ENCODE measurements at regions not wholly inside any gene's neighbourhood (a gene's known extent, or its start where the extent isn't known, plus 50 kb on each side); places are given as distances from the start of the nearest gene placed in this dataset.

DNA sequence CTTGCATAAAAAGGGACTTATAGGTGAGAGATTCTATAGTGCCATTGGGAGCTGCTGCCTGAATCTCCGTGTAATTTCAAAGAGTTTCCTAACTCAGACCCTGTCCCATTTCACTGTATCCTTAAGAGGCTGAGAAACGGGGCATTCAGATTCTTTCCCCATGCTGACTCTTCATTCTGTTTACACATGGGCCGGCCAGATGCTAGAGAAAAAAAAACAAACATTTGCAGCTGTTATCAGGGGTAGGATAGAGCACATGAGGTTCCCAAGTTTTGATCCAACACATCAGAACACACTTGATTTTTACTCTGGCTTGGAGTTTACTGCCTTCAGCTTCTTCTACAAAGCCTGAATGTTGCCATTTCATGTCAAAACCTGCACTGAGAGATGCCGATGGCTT lies 215.9 kb upstream of the TPRG1 start:
- no peaks in the 10 kb centered on the region for H3K27me3 Mint-ChIP-seq
- no peaks in the 10 kb centered on the region for H3K36me3 Mint-ChIP-seq
- no peaks in the 10 kb centered on the region for H3K9me3 Mint-ChIP-seq (ENCODE audit: low read depth)
- H3K27ac Mint-ChIP-seq = no peak overlapping the region
- peaks cover 30% of the 10 kb centered on the region for H3K4me1 Mint-ChIP-seq (ENCODE audit: low read depth)
- H3K4me3 Mint-ChIP-seq = no peak overlapping the region

DNA sequence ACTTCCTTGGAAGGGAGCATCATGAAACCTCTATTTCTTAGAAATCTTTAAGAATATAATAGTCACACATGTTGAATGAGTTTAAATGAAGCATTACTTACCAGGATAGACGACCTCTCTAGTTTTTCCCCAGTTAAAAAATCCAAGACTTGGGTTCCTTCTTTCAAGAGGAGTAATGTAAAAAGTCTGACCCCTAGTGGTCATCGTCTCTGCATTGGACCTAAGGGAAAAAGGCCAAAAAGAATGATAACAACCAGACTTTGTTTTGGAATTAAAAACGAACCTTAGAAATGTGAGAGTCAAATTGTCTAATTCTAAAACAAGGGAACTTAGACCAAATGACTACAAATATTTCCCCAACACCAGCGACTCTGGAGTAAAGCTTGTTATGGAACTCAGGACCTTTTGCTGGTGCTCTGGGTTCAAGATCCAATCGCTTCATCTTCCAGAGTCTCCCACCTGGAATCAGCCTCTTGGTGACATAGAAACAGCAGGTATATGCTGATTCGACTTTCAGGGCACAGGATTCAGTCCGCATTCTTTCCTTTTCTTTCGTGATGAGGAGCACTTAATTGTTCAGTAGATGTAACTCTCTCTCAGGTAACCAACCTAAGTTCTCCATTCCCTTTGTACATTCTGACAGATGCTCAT lies 214.8 kb upstream of the TPRG1 start:
- Mint-ChIP-seq H3K4me1 (ENCODE audit: low read depth) (peaks cover 26% of the 10 kb centered on the region), H3K36me3 (no peaks in the 10 kb centered on the region), H3K9me3 (ENCODE audit: low read depth) (no peaks in the 10 kb centered on the region), H3K27me3 (no peaks in the 10 kb centered on the region), H3K27ac (peak overlapping the region; percentile 41), H3K4me3 (no peak overlapping the region)

DNA sequence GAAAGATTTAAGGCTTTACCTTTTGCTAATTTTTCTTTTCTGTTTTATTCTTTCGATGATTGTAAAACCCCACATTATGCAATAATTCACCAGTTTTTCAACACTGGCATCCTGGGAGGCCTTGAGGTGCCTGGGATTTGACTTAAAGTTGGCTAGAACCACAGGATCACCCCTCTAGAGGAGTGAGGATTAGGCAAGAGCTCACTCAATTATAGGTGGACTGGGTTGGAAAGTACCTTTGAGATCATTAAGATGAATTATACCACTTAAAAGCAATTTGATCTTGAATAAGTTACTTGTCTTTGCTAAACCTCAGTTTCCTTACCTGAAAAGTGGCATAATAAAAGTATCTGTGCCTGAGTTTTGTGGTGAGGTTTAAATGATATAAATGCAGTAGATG lies 212.8 kb upstream of the TPRG1 start:
- no peak overlapping the region for H3K4me3 Mint-ChIP-seq
- peaks cover 26% of the 10 kb centered on the region for H3K4me1 Mint-ChIP-seq (ENCODE audit: low read depth)
- no peaks in the 10 kb centered on the region for H3K9me3 Mint-ChIP-seq (ENCODE audit: low read depth)
- no peak overlapping the region for H3K27ac Mint-ChIP-seq
- H3K36me3 Mint-ChIP-seq = no peaks in the 10 kb centered on the region
- no peaks in the 10 kb centered on the region for H3K27me3 Mint-ChIP-seq

DNA sequence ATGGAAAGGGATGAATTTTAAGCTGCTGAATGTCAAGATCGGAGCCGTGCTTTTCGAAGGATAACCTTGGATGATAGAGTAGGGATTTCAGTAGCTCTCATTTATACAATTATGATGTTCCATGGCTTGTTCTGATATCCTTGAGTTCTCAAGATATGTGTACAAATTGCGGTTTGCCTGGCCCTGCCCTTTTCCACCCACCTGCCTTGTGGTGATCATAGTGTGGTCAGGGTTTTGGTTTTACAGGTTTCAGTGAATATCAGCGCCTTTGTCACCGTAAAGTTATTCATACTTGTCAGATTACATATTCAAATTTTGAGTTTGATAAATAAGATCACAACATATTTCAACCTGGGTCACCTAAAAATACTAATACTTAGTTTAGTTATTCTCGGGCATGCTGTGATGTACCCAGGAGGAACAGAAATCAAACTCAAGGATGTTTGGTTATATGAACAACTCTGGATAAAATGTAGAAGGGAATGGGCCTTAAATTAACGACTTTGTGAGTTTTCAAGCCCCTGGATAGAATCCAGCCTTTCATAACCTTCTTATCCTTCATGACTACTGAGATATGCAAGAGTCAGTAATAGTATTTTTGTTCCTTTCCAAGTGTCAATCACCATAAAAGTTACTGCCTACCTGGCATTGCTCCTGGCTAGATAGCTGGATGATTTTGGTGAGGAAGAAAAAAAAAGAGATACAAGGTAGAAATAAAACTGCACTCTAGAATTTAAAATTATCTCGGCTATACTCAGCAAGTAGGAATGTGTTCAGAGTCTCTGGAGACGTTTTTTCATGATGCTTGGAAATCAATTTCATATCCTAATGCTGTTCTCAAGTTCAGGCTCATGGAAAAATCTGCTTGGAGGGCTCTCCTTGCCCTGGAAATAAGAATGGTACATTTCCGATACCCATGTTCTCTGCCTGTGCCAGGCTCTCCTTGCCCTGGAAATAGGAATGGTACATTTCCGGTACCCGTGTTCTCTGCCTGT lies 209.2 kb upstream of the TPRG1 start:
- Mint-ChIP-seq H3K4me1 (ENCODE audit: low read depth) (peaks cover 9% of the 10 kb centered on the region), H3K27ac (no peak overlapping the region), H3K27me3 (peaks cover 1% of the 10 kb centered on the region), H3K4me3 (no peak overlapping the region), H3K9me3 (ENCODE audit: low read depth) (no peaks in the 10 kb centered on the region), H3K36me3 (no peaks in the 10 kb centered on the region)

DNA sequence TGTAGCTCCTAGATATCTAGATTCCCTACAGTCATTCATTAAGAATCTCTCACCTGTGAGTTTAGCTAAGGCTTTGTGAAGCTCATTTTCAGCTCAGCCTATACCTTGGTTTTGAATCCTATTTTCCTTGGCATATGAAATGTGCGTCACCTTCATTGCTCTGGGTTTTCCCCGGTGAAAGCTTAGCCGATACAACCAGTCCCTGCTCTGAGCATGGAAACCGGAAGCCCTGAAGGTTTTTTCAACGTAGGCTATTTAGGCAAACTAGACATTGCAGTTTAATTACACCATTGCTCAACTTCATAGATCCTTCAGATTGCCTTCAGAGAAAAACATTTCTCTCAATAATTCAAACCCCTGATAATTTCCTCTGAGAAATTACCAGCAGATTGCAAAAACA lies 206.8 kb upstream of the TPRG1 start:
- Mint-ChIP-seq H3K4me1 (ENCODE audit: low read depth) (peaks cover 3% of the 10 kb centered on the region), H3K4me3 (no peak overlapping the region), H3K27me3 (peaks cover 2% of the 10 kb centered on the region), H3K27ac (no peak overlapping the region), H3K36me3 (no peaks in the 10 kb centered on the region), H3K9me3 (ENCODE audit: low read depth) (no peaks in the 10 kb centered on the region)

DNA sequence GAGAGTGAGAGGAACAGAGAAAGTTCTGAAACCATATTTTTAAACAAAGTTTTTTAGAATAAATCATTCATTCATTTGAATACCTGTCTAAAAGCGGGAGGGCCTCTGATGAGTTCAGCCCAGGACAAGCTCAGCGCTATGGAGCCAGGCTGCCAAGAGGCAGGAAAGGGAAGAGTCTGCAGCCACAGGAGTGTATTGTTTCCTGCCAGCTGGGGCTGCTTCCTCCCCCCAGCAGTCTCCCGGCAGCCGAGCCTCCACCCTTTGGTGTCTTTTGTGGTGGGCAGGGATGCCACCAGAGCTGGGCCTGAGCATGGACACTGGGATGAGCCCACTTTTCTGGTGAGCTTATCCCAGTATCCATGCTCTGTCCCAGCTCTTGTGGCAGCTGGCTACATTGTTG lies 199.5 kb upstream of the TPRG1 start:
- peaks cover 4% of the 10 kb centered on the region for H3K27me3 Mint-ChIP-seq
- H3K9me3 Mint-ChIP-seq (ENCODE audit: low read depth) = no peaks in the 10 kb centered on the region
- no peaks in the 10 kb centered on the region for H3K36me3 Mint-ChIP-seq
- no peak overlapping the region for H3K4me3 Mint-ChIP-seq
- H3K27ac Mint-ChIP-seq = no peak overlapping the region
- H3K4me1 Mint-ChIP-seq (ENCODE audit: low read depth) = peaks cover 24% of the 10 kb centered on the region

DNA sequence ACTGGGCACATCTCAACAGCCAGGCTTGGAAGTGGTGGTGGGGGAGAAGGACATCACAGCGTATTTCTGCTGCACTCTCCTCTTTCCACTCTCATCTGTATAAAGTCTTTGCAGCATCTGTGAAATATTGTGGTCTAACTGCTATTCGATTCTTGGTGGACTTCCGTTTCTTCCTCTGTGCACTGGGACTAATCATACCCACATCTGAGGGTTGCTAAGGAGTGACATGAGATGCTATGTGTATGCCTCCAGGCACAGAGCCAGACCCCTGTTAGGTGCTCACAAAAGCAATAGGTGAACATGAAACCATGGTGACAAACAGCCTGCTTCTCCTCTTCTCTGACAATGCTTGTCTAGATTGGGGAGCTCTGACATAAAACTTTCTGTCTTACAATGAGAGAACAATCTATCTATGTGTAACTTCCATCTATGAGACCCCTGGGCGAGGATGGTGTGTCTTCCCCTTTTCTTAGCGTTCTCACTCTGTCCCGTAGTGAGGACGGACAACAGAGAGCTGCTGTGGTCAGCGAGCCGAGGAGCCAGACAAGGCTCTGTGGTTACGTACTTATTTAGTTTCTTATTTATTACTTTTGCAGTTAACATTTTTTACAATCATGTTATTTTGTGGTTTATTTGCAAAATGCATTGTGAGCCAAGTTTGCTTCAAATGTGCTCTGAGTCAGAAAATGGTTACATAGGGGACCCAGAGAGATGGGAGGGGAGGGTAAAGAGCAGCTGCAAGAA lies 196.7 kb upstream of the TPRG1 start:
- Mint-ChIP-seq H3K36me3 (no peaks in the 10 kb centered on the region), H3K9me3 (ENCODE audit: low read depth) (no peaks in the 10 kb centered on the region), H3K4me1 (ENCODE audit: low read depth) (peaks cover 24% of the 10 kb centered on the region), H3K27me3 (peaks cover 3% of the 10 kb centered on the region), H3K27ac (no peak overlapping the region), H3K4me3 (no peak overlapping the region)

DNA sequence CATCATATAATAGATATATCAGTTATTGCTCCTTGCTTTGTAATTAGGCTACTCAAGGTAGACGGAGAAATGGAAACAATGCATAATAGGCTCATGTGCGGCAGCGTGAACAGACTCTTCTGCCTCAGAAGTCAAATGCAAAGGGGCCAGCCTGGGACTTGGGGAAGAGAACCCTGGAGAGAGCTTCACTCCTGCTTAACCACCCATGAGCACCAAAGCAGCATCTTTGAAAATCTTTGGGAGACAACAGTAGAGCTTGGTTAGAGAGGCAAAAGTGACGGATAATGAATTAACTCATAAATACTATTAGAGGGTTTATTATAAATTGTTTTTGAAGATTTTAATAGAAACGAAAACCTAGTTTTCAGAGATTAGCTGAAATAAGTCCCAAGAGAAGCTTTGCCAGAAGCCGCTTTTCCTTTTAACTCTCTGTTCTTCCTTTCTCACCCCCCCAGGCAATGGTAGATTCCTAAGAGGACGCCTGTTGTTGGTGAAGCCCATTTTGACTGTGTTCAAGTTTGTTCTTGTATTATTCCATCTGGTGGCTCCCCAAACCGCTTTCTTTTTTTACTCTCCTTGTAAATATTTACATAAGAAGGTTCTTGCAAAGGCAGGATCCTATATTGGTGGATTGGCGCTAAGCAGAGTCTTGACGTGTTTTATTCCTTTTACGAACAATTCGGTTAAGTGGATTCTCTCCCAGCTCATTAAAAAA lies 196.0 kb upstream of the TPRG1 start:
- Mint-ChIP-seq H3K27me3 (peaks cover 2% of the 10 kb centered on the region), H3K9me3 (ENCODE audit: low read depth) (no peaks in the 10 kb centered on the region), H3K36me3 (no peaks in the 10 kb centered on the region), H3K4me3 (no peak overlapping the region), H3K27ac (no peak overlapping the region), H3K4me1 (ENCODE audit: low read depth) (peaks cover 24% of the 10 kb centered on the region)

DNA sequence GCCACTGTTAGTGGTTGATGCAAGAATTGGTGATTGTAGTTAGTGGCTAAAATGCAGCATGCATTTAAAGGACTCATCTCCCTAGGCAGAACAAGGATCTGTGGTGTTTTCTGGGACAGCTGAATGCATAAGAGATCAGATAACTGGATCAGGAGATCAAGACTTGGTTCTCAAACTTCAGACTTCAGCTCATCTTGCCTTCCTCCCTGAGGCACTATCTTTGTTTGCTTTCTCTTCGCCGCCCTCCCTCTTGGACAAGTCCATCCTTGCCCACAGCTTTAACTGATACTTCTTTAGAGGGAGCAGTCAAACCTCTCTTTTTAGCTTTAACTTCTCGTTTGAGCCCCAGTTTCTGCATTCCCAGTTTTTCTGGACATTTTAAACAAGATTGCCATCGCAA lies 195.4 kb upstream of the TPRG1 start:
- Mint-ChIP-seq H3K27me3 (peaks cover 2% of the 10 kb centered on the region), H3K9me3 (ENCODE audit: low read depth) (no peaks in the 10 kb centered on the region), H3K36me3 (no peaks in the 10 kb centered on the region), H3K4me1 (ENCODE audit: low read depth) (peaks cover 24% of the 10 kb centered on the region), H3K4me3 (no peak overlapping the region), H3K27ac (no peak overlapping the region)

DNA sequence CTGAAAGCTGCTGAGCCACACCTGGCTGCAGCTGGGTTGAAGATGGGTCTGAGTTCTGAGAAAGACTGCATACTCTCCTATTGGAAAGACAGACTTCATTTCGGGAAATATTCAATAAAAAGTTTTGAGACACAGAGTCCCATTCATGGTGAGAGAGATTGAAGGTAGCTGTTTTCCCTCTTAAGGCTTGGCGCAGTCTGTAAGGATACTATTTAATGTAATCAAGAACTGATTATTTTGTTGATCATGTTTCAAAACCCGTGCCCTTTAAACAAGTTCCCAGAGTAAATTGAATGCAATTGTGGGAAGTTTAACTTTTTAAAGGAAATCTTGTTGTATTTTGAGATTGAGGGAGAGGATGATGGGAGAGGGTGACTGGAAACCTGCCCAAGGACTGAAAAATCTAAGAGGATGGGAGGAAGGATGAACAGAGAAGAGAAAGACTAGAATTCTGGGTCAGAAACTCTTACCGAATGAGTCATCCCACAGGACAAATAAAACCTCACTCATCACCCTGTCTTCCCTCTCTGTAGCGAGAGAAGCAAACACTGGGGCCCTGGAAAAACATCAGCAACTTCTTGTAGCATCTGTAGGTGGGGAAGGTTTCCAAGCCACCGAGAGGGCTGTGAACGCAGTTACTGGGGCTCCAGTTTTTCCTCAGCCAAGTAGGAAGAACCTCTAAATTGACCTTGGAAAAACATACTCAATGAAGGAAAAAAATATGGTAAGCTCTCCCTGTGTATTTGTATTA lies 193.2 kb upstream of the TPRG1 start:
- H3K4me1 Mint-ChIP-seq (ENCODE audit: low read depth) = peaks cover 14% of the 10 kb centered on the region
- no peak overlapping the region for H3K27ac Mint-ChIP-seq
- no peaks in the 10 kb centered on the region for H3K27me3 Mint-ChIP-seq
- H3K4me3 Mint-ChIP-seq = no peak overlapping the region
- H3K9me3 Mint-ChIP-seq (ENCODE audit: low read depth) = no peaks in the 10 kb centered on the region
- H3K36me3 Mint-ChIP-seq = no peaks in the 10 kb centered on the region

DNA sequence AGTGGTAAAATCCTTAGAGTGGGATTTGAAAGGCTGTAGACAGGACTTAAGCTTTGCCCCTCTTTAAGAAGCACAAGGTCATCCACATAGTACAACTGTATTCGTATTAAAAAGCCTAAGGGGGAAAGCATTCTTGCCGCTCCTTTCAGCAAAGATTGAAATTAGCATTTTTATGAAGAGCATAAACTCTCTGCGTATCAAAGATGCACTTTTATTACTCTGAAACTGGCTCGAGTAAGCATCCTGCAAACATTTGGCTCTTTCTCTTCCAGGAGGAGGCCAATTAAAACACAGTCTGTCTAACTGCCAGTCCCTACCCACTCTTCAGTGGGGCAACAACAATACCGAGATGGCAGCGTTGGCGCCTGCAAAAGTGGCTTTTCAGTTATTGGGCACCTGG lies 192.5 kb upstream of the TPRG1 start:
- Mint-ChIP-seq H3K9me3 (ENCODE audit: low read depth) (no peaks in the 10 kb centered on the region), H3K27me3 (no peaks in the 10 kb centered on the region), H3K27ac (no peak overlapping the region), H3K4me1 (ENCODE audit: low read depth) (peaks cover 13% of the 10 kb centered on the region), H3K36me3 (no peaks in the 10 kb centered on the region), H3K4me3 (no peak overlapping the region)

DNA sequence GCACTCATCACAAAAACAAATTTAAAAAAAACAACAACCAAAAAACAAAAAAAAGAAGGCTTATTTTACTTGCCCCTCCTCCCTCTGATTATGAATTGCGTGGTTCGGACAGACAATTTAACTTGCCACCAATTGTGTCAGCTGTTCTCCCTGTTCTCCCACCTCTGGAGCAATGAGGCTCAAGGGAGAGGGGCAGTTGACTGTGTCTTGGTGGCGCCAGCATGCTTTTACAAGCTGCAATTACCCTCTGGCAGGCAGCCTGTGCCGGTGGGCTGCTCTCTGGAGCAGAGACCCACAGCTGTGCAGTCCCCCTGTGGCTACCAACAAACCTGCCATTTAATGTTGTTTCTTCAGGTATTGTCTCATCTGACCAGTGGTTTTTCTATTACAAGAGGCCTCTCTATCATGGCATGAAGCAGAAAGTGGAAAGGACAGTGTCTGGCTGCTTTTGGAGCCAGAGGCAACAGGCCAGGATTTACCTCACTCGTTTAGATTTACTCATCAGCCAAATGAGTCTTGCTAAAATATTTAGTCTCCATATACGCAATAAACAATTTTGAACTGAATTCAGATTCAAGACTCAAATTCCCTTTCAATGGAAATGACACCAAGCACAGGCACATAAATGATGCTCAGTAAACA lies 192.0 kb upstream of the TPRG1 start:
- H3K4me1 Mint-ChIP-seq (ENCODE audit: low read depth) = peaks cover 9% of the 10 kb centered on the region
- no peak overlapping the region for H3K27ac Mint-ChIP-seq
- H3K27me3 Mint-ChIP-seq = no peaks in the 10 kb centered on the region
- no peak overlapping the region for H3K4me3 Mint-ChIP-seq
- H3K36me3 Mint-ChIP-seq = no peaks in the 10 kb centered on the region
- no peaks in the 10 kb centered on the region for H3K9me3 Mint-ChIP-seq (ENCODE audit: low read depth)

DNA sequence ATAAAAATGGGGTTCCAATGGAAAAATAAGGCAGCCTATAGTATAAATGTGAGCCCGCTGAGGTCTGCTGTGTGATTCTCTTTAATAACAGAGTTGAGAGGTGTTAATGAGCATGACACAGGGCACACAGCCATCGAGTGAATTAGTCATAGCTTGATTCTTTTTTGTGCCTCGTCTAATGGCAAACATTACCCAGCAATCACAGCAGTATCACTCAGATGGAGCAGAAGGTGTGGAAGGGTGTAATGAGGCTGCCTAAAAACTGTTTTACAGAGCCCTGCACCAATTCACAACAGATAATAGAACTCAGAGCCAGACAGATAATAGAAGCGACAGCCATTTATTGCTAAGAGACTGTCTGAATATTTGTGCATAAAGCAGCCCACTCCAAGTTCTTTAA lies 178.6 kb upstream of the TPRG1 start:
- H3K4me3 Mint-ChIP-seq = no peak overlapping the region
- H3K4me1 Mint-ChIP-seq (ENCODE audit: low read depth) = no peaks in the 10 kb centered on the region
- H3K27ac Mint-ChIP-seq = no peak overlapping the region
- no peaks in the 10 kb centered on the region for H3K9me3 Mint-ChIP-seq (ENCODE audit: low read depth)
- peaks cover 5% of the 10 kb centered on the region for H3K27me3 Mint-ChIP-seq
- no peaks in the 10 kb centered on the region for H3K36me3 Mint-ChIP-seq

DNA sequence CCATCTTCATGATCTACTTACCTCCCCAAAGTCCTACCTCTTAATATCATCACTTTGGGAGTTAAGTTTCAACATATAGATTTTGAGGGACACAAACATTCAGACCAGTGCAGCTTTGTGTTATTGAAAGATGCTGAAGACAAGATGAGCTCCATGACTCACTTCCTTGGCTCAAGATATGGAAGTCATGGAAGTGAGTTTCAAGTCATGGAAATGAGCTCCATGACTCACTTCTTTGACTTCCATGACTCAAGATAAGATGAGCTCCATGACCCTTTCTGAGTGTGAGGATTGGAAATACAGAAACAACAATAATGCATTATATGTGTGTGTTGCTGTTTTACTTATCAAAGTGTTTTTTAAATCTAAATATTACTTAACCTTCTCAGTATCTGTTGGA lies 170.2 kb upstream of the TPRG1 start:
- Mint-ChIP-seq H3K36me3 (no peaks in the 10 kb centered on the region), H3K9me3 (ENCODE audit: low read depth) (no peaks in the 10 kb centered on the region), H3K4me1 (ENCODE audit: low read depth) (no peaks in the 10 kb centered on the region), H3K4me3 (no peak overlapping the region), H3K27me3 (no peaks in the 10 kb centered on the region), H3K27ac (no peak overlapping the region)
